ENCODE measurements at regions not wholly inside any gene's neighbourhood (a gene's known extent, or its start where the extent isn't known, plus 50 kb on each side); places are given as distances from the start of the nearest gene placed in this dataset.
A peak's percentile ranks its signal among the peaks of the same experiment; 100 is the strongest.

DNA sequence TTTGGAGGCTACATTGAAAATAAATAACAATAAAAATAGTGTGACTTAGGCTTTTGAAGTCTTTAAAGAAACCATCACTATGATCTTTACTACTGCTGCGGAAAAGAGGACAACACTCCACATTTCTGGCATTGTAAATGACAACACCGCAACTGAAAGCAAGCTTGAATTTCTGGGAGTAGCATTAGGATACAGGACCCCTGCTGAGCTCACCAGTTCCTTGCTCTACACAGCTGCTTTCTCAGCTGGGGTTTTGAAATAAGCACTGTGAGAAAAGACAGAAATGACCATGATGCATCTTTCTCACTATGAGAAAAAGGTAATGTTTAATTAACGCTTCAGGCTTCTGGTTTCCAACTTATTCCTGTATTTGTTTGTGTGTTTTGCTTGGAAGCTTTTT, 168.0 kb downstream of the TAF11L14 start:
- no peak overlapping the region for H3K4me3 ChIP-seq (ENCODE audit: extremely low read depth in 1 of 4, insufficient read depth in 2 of 4, low read depth in 3 of 4, low read length in 4 of 4)

More for the DNA sequence above, 168.0 kb downstream of the TAF11L14 start:
- no peak overlapping the region for H4K5ac ChIP-seq (ENCODE audit: insufficient read length, low read depth, low read length)
- ChIA-PET CTCF (ENCODE audit: partially characterized antibody) (interaction anchor here (0.7 to 1.2 kb wide), 2 partner anchors 74 to 587 kb away, joined by 4 to 6 read pairs; no protein-coding TSS in a partner anchor), POLR2A (ENCODE audit: partially characterized antibody) (no interaction called here)
- 53% methylated on average over 3 of the region's 3 CpGs; no CpG with 5 or more reads in 1 of the 2 experiments for WGBS, 2 experiments (ENCODE audit: extremely low coverage in 1 of 2, insufficient coverage in 1 of 2, insufficient read length in 1 of 2, insufficient replicate concordance in 2 of 2, low coverage in 1 of 2, low lambda C conversion rate in 2 of 2, missing lambda C conversion rate in 1 of 2)
- H2BK20ac ChIP-seq (ENCODE audit: low read length), result no peak overlapping the region
- H3K23ac ChIP-seq (ENCODE audit: insufficient read length), result no peak overlapping the region
- TF ChIP-seq POU5F1 (IDR thresholded peaks at IDR 0.05; ENCODE audit: low read depth, low read length) (no peak), TCF12 (IDR thresholded peaks at IDR 0.05; ENCODE audit: low read depth, low read length) (0 out of 2 replicates have a peak, but pooled peaks have one; percentile 13), HDAC2 (IDR thresholded peaks at IDR 0.05; ENCODE audit: borderline replicate concordance in 1 of 2, low read depth in 2 of 2, low read length in 2 of 2) (peak in 1 of 2 experiments; percentile 36; a peak in 1 of 4 replicates)
- no peaks in the 10 kb centered on the region for H3K23me2 ChIP-seq (ENCODE audit: low read depth, low read length)
- no peak overlapping the region for H3K4ac ChIP-seq (replicated peaks; ENCODE audit: insufficient read length, low read depth, low read length)
- H2BK15ac ChIP-seq (ENCODE audit: low read length), result no peak overlapping the region
- H3K4me1 ChIP-seq (replicated peaks in 1 of 4; ENCODE audit: control insufficient read depth in 3 of 4, insufficient read depth in 4 of 4, low read length in 3 of 4), result peaks cover 0 to 6% (median 0%) of the 10 kb centered on the region in 4 experiments; a peak in 2 of 7 replicates
- no peak overlapping the region for H3K14ac ChIP-seq (ENCODE audit: insufficient read length)
- no peak overlapping the region for H4K8ac ChIP-seq (ENCODE audit: extremely low read depth, insufficient read depth, low read length)
- H3K56ac ChIP-seq (replicated peaks; ENCODE audit: insufficient read length, low read depth, low read length), result no peak overlapping the region
- no peak for FAIRE-seq
- no peaks in the 10 kb centered on the region for H3K79me2 ChIP-seq (ENCODE audit: control insufficient read depth in 1 of 2, insufficient read depth in 2 of 2, low read length in 2 of 2)
- no peaks in the 10 kb centered on the region for H3K27me3 ChIP-seq (replicated peaks in 1 of 4; ENCODE audit: control insufficient read depth in 3 of 4, extremely low read depth in 1 of 4, insufficient read depth in 3 of 4, low read length in 3 of 4)
- H3K36me3 ChIP-seq (ENCODE audit: control insufficient read depth in 2 of 4, insufficient read depth in 4 of 4, low read length in 3 of 4), result no peaks in the 10 kb centered on the region; a peak in 1 of 8 replicates
- no peak overlapping the region for H2BK5ac ChIP-seq (ENCODE audit: low read depth, low read length)
- no peak overlapping the region for H4K91ac ChIP-seq (replicated peaks; ENCODE audit: insufficient read length, low read length)
- no peak overlapping the region for H2BK120ac ChIP-seq (replicated peaks; ENCODE audit: low read depth, low read length)
- H3K79me1 ChIP-seq (ENCODE audit: low read depth, low read length), result no peaks in the 10 kb centered on the region
- H2AFZ ChIP-seq (ENCODE audit: low read length), result no peak overlapping the region
- H2BK12ac ChIP-seq (ENCODE audit: low read depth, low read length), result no peak overlapping the region
- no peak overlapping the region for H3K18ac ChIP-seq (ENCODE audit: extremely low read depth, low read length)
- no peak for DNase-seq (ENCODE audit: low read depth in 1 of 2, low spot score in 2 of 2)
- H2AK5ac ChIP-seq (ENCODE audit: low read depth, low read length), result no peak overlapping the region
- no peak overlapping the region for H3K27ac ChIP-seq (ENCODE audit: low read depth, low read length)
- H4K20me1 ChIP-seq (replicated peaks in 1 of 2; ENCODE audit: control insufficient read depth in 1 of 2, insufficient read depth in 2 of 2, low read length in 2 of 2), result no peaks in the 10 kb centered on the region
- H3K9ac ChIP-seq (replicated peaks in 1 of 4; ENCODE audit: extremely low read depth in 1 of 4, low read depth in 3 of 4, low read length in 3 of 4), result no peak overlapping the region
- peak overlapping the region in 1 of 2 experiments; percentile 10; a peak in 1 of 4 replicates for H3K4me2 ChIP-seq (ENCODE audit: insufficient read depth in 1 of 2, low read depth in 2 of 2, low read length in 2 of 2)
- H3K9me3 ChIP-seq (ENCODE audit: insufficient read depth in 2 of 2, low read depth in 1 of 2, low read length in 1 of 2), result no peaks in the 10 kb centered on the region

Data from H1 (cell line).